Loucy (cell line): ENCODE measurements at regions not wholly inside any gene's neighbourhood (a gene's known extent, or its start where the extent isn't known, plus 50 kb on each side); places are given as distances from the start of the nearest gene placed in this dataset.

Source experiments
- CTCF ChIP-seq: fragments of 200-600 bp; sonication (generic); conservative IDR thresholded peaks from 2 replicates; pipeline ENCODE4 v1.5.1; 2014; ENCODE audit warnings: mild to moderate bottlenecking, antibody characterized with exemption, low read length
- EZH2phosphoT487 ChIP-seq: fragments of 200-600 bp; IDR thresholded peaks from 2 replicates; pipeline ENCODE4 v1.6.1; 2018; ENCODE audit warnings: antibody characterized with exemption, mild to moderate bottlenecking, moderate library complexity, borderline replicate concordance

GRCh38 chr4:153943738-153944415 is 155.0 kb upstream of the SFRP2 start:
- no peak for TF ChIP-seq CTCF
- no peak for TF ChIP-seq EZH2phosphoT487
